ENCODE measurements at regions not wholly inside any gene's neighbourhood (a gene's known extent, or its start where the extent isn't known, plus 50 kb on each side); places are given as distances from the start of the nearest gene placed in this dataset.

- no peak for TF ChIP-seq CTCF (conservative IDR thresholded peaks at IDR 0.05; ENCODE audit: low read length)
- TF ChIP-seq EZH2phosphoT487 (IDR thresholded peaks at IDR 0.05; ENCODE audit: borderline replicate concordance), result no peak
These were observed 292.6 kb upstream of the SYT1 start for GRCh38 chr12:78571953-78572352.

Data from Loucy (cell line).